NT2/D1 (cell line): ENCODE measurements at regions not wholly inside any gene's neighbourhood (a gene's known extent, or its start where the extent isn't known, plus 50 kb on each side); places are given as distances from the start of the nearest gene placed in this dataset.

Experiments used
- YY1 ChIP-seq: IDR thresholded peaks from 2 replicates; pipeline ENCODE4 v1.6.1; 2011; ENCODE audit not compliant: insufficient read length, insufficient read depth
- ZNF274 ChIP-seq: IDR thresholded peaks from 2 replicates; pipeline ENCODE4 v1.6.1; 2011; ENCODE audit warnings: mild to moderate bottlenecking, low read depth, low read length

GRCh38 chr13:85545771-85546170 is 253.4 kb downstream of the SLITRK6 start:
- TF ChIP-seq ZNF274: no peak
- no peak for TF ChIP-seq YY1
